ENCODE measurements at regions not wholly inside any gene's neighbourhood (a gene's known extent, or its start where the extent isn't known, plus 50 kb on each side); places are given as distances from the start of the nearest gene placed in this dataset.

GRCh38 chr22:49425356-49425755 lies 402.3 kb downstream of the BRD1 start:
- DNase-seq (no peak), ATAC-seq (replicated peaks) (no peak)
- no peak overlapping the region for H3K27ac Mint-ChIP-seq
- H3K4me1 Mint-ChIP-seq, result no peaks in the 10 kb centered on the region
- peaks cover 7 to 16% of the 10 kb centered on the region in 2 donors for H3K27me3 Mint-ChIP-seq
- H3K9me3 Mint-ChIP-seq, result peaks cover 10 to 13% of the 10 kb centered on the region in 2 donors
- H3K4me3 Mint-ChIP-seq, result no peak overlapping the region
- peaks cover 0 to 1% of the 10 kb centered on the region in 2 donors for H3K36me3 Mint-ChIP-seq

- no peaks in the 10 kb centered on the region for H3K4me1 Mint-ChIP-seq
- peaks cover 10 to 13% of the 10 kb centered on the region in 2 donors for H3K9me3 Mint-ChIP-seq
- ATAC-seq (replicated peaks), result no peak
- DNase-seq, result no peak
- peaks cover 0 to 1% of the 10 kb centered on the region in 2 donors for H3K36me3 Mint-ChIP-seq
- peaks cover 7 to 16% of the 10 kb centered on the region in 2 donors for H3K27me3 Mint-ChIP-seq
- H3K27ac Mint-ChIP-seq, result no peak overlapping the region
- H3K4me3 Mint-ChIP-seq, result no peak overlapping the region
Measured at GRCh38 chr22:49424893-49425270, 402.8 kb downstream of the BRD1 start.

- no peak overlapping the region for H3K4me3 Mint-ChIP-seq
- H3K36me3 Mint-ChIP-seq, result peaks cover 0 to 2% of the 10 kb centered on the region in 2 donors
- H3K27me3 Mint-ChIP-seq, result peaks cover 7 to 16% of the 10 kb centered on the region in 2 donors
- H3K27ac Mint-ChIP-seq, result no peak overlapping the region
- peaks cover 10 to 13% of the 10 kb centered on the region in 2 donors for H3K9me3 Mint-ChIP-seq
- DNase-seq, result no peak
- no peak for ATAC-seq (replicated peaks)
- H3K4me1 Mint-ChIP-seq, result no peaks in the 10 kb centered on the region
Measured at GRCh38 chr22:49423125-49423650, 404.5 kb downstream of the BRD1 start.

- H3K27ac Mint-ChIP-seq, result no peak overlapping the region
- no peaks in the 10 kb centered on the region for H3K4me1 Mint-ChIP-seq
- no peak overlapping the region for H3K4me3 Mint-ChIP-seq
- DNase-seq (no peak), ATAC-seq (replicated peaks) (no peak)
- peaks cover 0 to 2% of the 10 kb centered on the region in 2 donors for H3K36me3 Mint-ChIP-seq
- H3K27me3 Mint-ChIP-seq, result peaks cover 7 to 12% of the 10 kb centered on the region in 2 donors
- peaks cover 10% of the 10 kb centered on the region in 2 donors for H3K9me3 Mint-ChIP-seq
Measured at GRCh38 chr22:49422701-49423100, 405.0 kb downstream of the BRD1 start.

- Mint-ChIP-seq H3K36me3 (peaks cover 0 to 7% of the 10 kb centered on the region in 2 donors), H3K27ac (no peak overlapping the region), H3K4me1 (no peaks in the 10 kb centered on the region), H3K27me3 (peaks cover 7 to 15% of the 10 kb centered on the region in 2 donors), H3K9me3 (peaks cover 8 to 10% of the 10 kb centered on the region in 2 donors), H3K4me3 (no peak overlapping the region)
- DNase-seq (no peak), ATAC-seq (replicated peaks) (no peak)
Measured at GRCh38 chr22:49420651-49421050, 407.0 kb downstream of the BRD1 start.

GRCh38 chr22:49419661-49420060 lies 408.0 kb downstream of the BRD1 start:
- DNase-seq (no peak), ATAC-seq (replicated peaks) (no peak)
- no peak overlapping the region for H3K4me3 Mint-ChIP-seq
- peaks cover 8 to 10% of the 10 kb centered on the region in 2 donors for H3K9me3 Mint-ChIP-seq
- H3K27me3 Mint-ChIP-seq, result peaks cover 7 to 14% of the 10 kb centered on the region in 2 donors
- peaks cover 0 to 7% of the 10 kb centered on the region in 2 donors for H3K36me3 Mint-ChIP-seq
- H3K27ac Mint-ChIP-seq, result peak overlapping the region; percentile 14
- H3K4me1 Mint-ChIP-seq, result no peaks in the 10 kb centered on the region

- Mint-ChIP-seq H3K27ac (no peak overlapping the region), H3K36me3 (peaks cover 0 to 6% of the 10 kb centered on the region in 2 donors), H3K4me1 (no peaks in the 10 kb centered on the region), H3K9me3 (peaks cover 8 to 10% of the 10 kb centered on the region in 2 donors), H3K27me3 (peaks cover 7 to 9% of the 10 kb centered on the region in 2 donors), H3K4me3 (no peak overlapping the region)
- no peak for DNase-seq
- ATAC-seq (replicated peaks), result no peak
Measured at GRCh38 chr22:49418943-49419342, 408.7 kb downstream of the BRD1 start.

GRCh38 chr22:49418341-49418894 lies 409.3 kb downstream of the BRD1 start:
- DNase-seq (no peak), ATAC-seq (replicated peaks) (no peak)
- Mint-ChIP-seq H3K9me3 (peaks cover 8 to 10% of the 10 kb centered on the region in 2 donors), H3K4me1 (no peaks in the 10 kb centered on the region), H3K36me3 (peaks cover 0 to 7% of the 10 kb centered on the region in 2 donors), H3K4me3 (no peak overlapping the region), H3K27me3 (peaks cover 7 to 9% of the 10 kb centered on the region in 2 donors), H3K27ac (no peak overlapping the region)

- no peak for ATAC-seq (replicated peaks)
- no peak for DNase-seq
- Mint-ChIP-seq H3K27me3 (peaks cover 7 to 11% of the 10 kb centered on the region in 2 donors), H3K9me3 (peaks cover 8% of the 10 kb centered on the region in 2 donors), H3K36me3 (peaks cover 0 to 7% of the 10 kb centered on the region in 2 donors), H3K4me3 (no peak overlapping the region), H3K27ac (no peak overlapping the region), H3K4me1 (no peaks in the 10 kb centered on the region)
Measured at GRCh38 chr22:49417833-49418232, 409.8 kb downstream of the BRD1 start.

- ATAC-seq (replicated peaks) (no peak), DNase-seq (no peak)
- Mint-ChIP-seq H3K9me3 (peaks cover 6 to 8% of the 10 kb centered on the region in 2 donors), H3K4me3 (no peak overlapping the region), H3K27ac (no peak overlapping the region), H3K4me1 (no peaks in the 10 kb centered on the region), H3K27me3 (peaks cover 7 to 11% of the 10 kb centered on the region in 2 donors), H3K36me3 (peaks cover 0 to 7% of the 10 kb centered on the region in 2 donors)
Measured at GRCh38 chr22:49417326-49417725, 410.3 kb downstream of the BRD1 start.

GRCh38 chr22:49415151-49415951 lies 412.3 kb downstream of the BRD1 start:
- Mint-ChIP-seq H3K36me3 (peaks cover 0 to 7% of the 10 kb centered on the region in 2 donors), H3K4me1 (no peaks in the 10 kb centered on the region), H3K4me3 (no peak overlapping the region), H3K27me3 (peaks cover 0 to 18% of the 10 kb centered on the region in 2 donors), H3K9me3 (no peaks in the 10 kb centered on the region), H3K27ac (no peak overlapping the region)
- no peak for DNase-seq
- no peak for ATAC-seq (replicated peaks)

- peaks cover 6 to 18% of the 10 kb centered on the region in 2 donors for H3K27me3 Mint-ChIP-seq
- H3K4me1 Mint-ChIP-seq, result no peaks in the 10 kb centered on the region
- peaks cover 5% of the 10 kb centered on the region in 2 donors for H3K9me3 Mint-ChIP-seq
- H3K4me3 Mint-ChIP-seq, result no peak overlapping the region
- no peak for ATAC-seq (replicated peaks)
- DNase-seq, result no peak
- H3K27ac Mint-ChIP-seq, result no peak overlapping the region
- peaks cover 0 to 6% of the 10 kb centered on the region in 2 donors for H3K36me3 Mint-ChIP-seq
Measured at GRCh38 chr22:49413551-49413950, 414.1 kb downstream of the BRD1 start.

GRCh38 chr22:49413146-49413545 lies 414.5 kb downstream of the BRD1 start:
- Mint-ChIP-seq H3K27ac (no peak overlapping the region), H3K36me3 (peaks cover 0 to 6% of the 10 kb centered on the region in 2 donors), H3K4me1 (no peaks in the 10 kb centered on the region), H3K27me3 (peaks cover 6 to 18% of the 10 kb centered on the region in 2 donors), H3K9me3 (peaks cover 5% of the 10 kb centered on the region in 2 donors), H3K4me3 (no peak overlapping the region)
- DNase-seq, result no peak
- no peak for ATAC-seq (replicated peaks)

- no peak overlapping the region for H3K4me3 Mint-ChIP-seq
- H3K4me1 Mint-ChIP-seq, result peaks cover 0 to 2% of the 10 kb centered on the region in 2 donors
- H3K36me3 Mint-ChIP-seq, result peaks cover 0 to 6% of the 10 kb centered on the region in 2 donors
- H3K27ac Mint-ChIP-seq, result no peak overlapping the region
- H3K9me3 Mint-ChIP-seq, result peaks cover 5 to 7% of the 10 kb centered on the region in 2 donors
- peaks cover 6 to 16% of the 10 kb centered on the region in 2 donors for H3K27me3 Mint-ChIP-seq
- DNase-seq, result no peak
- ATAC-seq (replicated peaks), result no peak
Measured at GRCh38 chr22:49412236-49412635, 415.4 kb downstream of the BRD1 start.
